ENCODE measurements at regions not wholly inside any gene's neighbourhood (a gene's known extent, or its start where the extent isn't known, plus 50 kb on each side); places are given as distances from the start of the nearest gene placed in this dataset.

DNA sequence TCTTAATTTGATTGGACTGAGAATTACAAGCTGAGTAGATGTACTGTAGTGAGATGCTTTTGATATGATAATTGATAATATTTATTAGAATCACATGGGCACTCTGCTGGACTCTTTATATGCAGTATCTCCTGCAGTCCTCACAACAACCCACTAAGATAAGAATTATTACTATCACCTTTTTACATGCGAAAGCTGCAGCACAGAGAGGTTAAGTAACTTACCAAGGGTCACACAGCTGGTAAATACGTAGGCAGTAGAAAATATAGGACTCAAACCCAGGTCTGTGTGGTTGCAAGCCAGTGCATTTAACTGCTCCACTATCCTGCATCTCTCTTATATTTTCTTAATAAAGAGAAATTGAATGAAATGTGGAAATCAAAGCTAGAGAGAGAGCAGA lies 392.8 kb upstream of the RORA start:
- Histone ChIP-seq H3K9me3 (replicated peaks; ENCODE audit: control insufficient read depth, insufficient read depth, low read length) (no peaks in the 10 kb centered on the region), H3K4me1 (ENCODE audit: control insufficient read depth, extremely low read depth, insufficient read depth, low read length) (no peaks in the 10 kb centered on the region), H4K20me1 (replicated peaks; ENCODE audit: control insufficient read depth, extremely low read depth, insufficient read depth, low read length) (no peaks in the 10 kb centered on the region), H3K9ac (replicated peaks; ENCODE audit: extremely low read depth, insufficient read depth, low read length) (no peak overlapping the region), H2AFZ (ENCODE audit: low read depth, low read length) (no peak overlapping the region), H3K9me1 (replicated peaks; ENCODE audit: control insufficient read depth, extremely low read depth, insufficient read depth, low read length) (no peaks in the 10 kb centered on the region), H3K4me3 (replicated peaks in 1 of 3; ENCODE audit: insufficient read depth in 1 of 3, low read depth in 1 of 3, low read length in 3 of 3) (no peak overlapping the region), H3K4me2 (ENCODE audit: insufficient read depth, low read length) (no peak overlapping the region), H3K27ac (ENCODE audit: insufficient read depth, low read depth, low read length) (no peak overlapping the region), H3K27me3 (ENCODE audit: control insufficient read depth in 2 of 2, insufficient read depth in 2 of 2, low read length in 2 of 2) (no peaks in the 10 kb centered on the region), H3K36me3 (ENCODE audit: control insufficient read depth in 2 of 2, extremely low read depth in 1 of 2, insufficient read depth in 2 of 2, low read length in 2 of 2) (no peaks in the 10 kb centered on the region), H3K79me2 (ENCODE audit: control insufficient read depth, insufficient read depth, low read length) (no peaks in the 10 kb centered on the region)
- BruUV-seq (replicated peaks) = no TSS peak
- dilution Hi-C loops (cut with MboI; ENCODE audit: extremely low pct_ligation_motif_present, low sequenced_read_pairs) = no loop called here
- TF ChIP-seq, protein P1, sequence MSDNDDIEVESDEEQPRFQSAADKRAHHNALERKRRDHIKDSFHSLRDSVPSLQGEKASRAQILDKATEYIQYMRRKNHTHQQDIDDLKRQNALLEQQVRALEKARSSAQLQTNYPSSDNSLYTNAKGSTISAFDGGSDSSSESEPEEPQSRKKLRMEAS (IDR thresholded peaks at IDR 0.05; ENCODE audit: insufficient read depth, insufficient read length) = no peak
- no peak for TF ChIP-seq FOS (IDR thresholded peaks at IDR 0.05; ENCODE audit: borderline replicate concordance, insufficient read depth, low read length)
- no peak for TF ChIP-seq GATA2 (IDR thresholded peaks at IDR 0.05; ENCODE audit: insufficient read depth, insufficient read length, low read depth, low read length)
- TF ChIP-seq JUN (IDR thresholded peaks at IDR 0.05; ENCODE audit: borderline replicate concordance, insufficient read depth, insufficient read length, low read depth) = no peak
- TF ChIP-seq MYC (IDR thresholded peaks at IDR 0.05; ENCODE audit: low read depth, low read length) = no peak
- TF ChIP-seq CTCF (IDR thresholded peaks at IDR 0.05; ENCODE audit: extremely low read depth in 1 of 2, insufficient read depth in 1 of 2, low read depth in 1 of 2, low read length in 2 of 2) = no peak
- DNase-seq (ENCODE audit: low read depth, low spot score) (no peak), FAIRE-seq (no peak)
- ChIA-PET CTCF (interaction anchor here (0.6 to 4.7 kb wide), 9 partner anchors 9 to 463 kb away, joined by 3 to 102 read pairs (median 15); no protein-coding TSS in a partner anchor), POLR2A (no interaction called here)
- intact Hi-C loops (cut with micrococcal nuclease) = loop anchor here (1.0 to 2.0 kb wide), 4 partner anchors 91 to 1035 kb away; no protein-coding TSS in a partner anchor
